ENCODE measurements at regions not wholly inside any gene's neighbourhood (a gene's known extent, or its start where the extent isn't known, plus 50 kb on each side); places are given as distances from the start of the nearest gene placed in this dataset.

DNA sequence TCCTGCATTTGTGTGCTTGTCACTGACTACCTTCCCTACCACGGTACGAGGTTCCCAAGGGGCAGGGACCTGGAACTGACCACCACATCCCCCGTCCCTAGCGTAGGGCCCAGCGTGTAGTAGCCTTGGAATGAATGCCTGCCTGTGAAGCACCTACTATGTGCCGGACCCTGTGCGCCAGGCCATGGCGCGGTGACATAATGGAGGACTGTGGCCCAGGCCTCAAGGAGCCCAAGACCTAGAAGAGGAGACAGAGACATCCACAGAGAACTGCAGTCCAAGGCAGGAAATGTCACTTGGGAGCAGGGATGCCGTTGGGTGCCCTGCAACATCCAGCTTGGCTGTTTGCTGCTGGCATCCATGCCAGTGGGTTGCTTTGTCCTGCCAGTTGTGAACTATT lies 71.9 kb upstream of the SLC6A6 start:
- ATAC-seq (replicated peaks in 6 of 8): no peak
- in situ Hi-C loops (cut with MboI; ENCODE audit: low pct_unique_long_range_greater_than_20kb in 2 of 9, low sequenced_read_pairs in 9 of 9, unreplicated experiment in 9 of 9): no loop called here
- Histone ChIP-seq H3K27ac (no peak overlapping the region), H3K4me1 (replicated peaks in 1 of 2) (peaks cover 0 to 9% of the 10 kb centered on the region in 2 donors), H3K4me3 (no peak overlapping the region)
- 88 to 100% (median 94%) methylated on average over 2 to 6 of the region's 10 CpGs; no CpG with 5 or more reads in 4 of the 10 experiments for WGBS, 10 experiments

- in situ Hi-C loops (cut with MboI; ENCODE audit: low pct_unique_long_range_greater_than_20kb in 2 of 9, low sequenced_read_pairs in 9 of 9, unreplicated experiment in 9 of 9): no loop called here
- ATAC-seq (replicated peaks in 6 of 8): no peak
- peaks cover 0 to 9% of the 10 kb centered on the region in 2 donors for H3K4me1 ChIP-seq (replicated peaks in 1 of 2)
- H3K4me3 ChIP-seq: no peak overlapping the region
- WGBS, 10 experiments: 68 to 100% (median 79%) methylated on average over 2 to 6 of the region's 6 CpGs; no CpG with 5 or more reads in 1 of the 10 experiments
- no peak overlapping the region for H3K27ac ChIP-seq
These were observed 71.2 kb upstream of the SLC6A6 start for GRCh38 chr3:14331251-14331650.

DNA sequence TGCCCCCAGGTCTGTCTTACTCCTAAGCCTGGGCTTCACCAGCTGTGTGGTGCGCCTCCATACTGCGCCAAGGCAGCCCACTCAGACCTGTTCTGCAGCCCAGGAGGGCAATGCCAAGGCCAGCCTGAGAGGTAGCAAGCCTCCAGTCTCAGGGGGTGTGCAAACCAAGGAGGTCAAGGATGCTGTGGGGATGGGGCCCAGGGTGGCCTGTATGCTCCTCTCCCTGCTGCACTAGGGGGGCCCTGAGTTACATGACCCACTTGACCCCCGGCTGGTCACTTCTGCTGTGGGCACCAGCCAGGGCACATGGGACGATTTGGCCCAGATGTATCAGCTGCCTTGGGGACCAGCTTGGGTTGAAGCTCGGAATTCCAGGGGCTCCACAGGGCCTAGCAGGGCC lies 70.0 kb upstream of the SLC6A6 start:
- ATAC-seq (replicated peaks in 6 of 8): no peak
- Histone ChIP-seq H3K4me1 (replicated peaks in 1 of 2) (peaks cover 0 to 9% of the 10 kb centered on the region in 2 donors), H3K27ac (no peak overlapping the region), H3K4me3 (no peak overlapping the region)
- in situ Hi-C loops (cut with MboI; ENCODE audit: low pct_unique_long_range_greater_than_20kb in 2 of 9, low sequenced_read_pairs in 9 of 9, unreplicated experiment in 9 of 9): no loop called here
- WGBS, 10 experiments: 0 to 100% (median 94%) methylated on average over 1 to 4 of the region's 5 CpGs; no CpG with 5 or more reads in 6 of the 10 experiments

- no peak overlapping the region for H3K4me3 ChIP-seq
- in situ Hi-C loops (cut with MboI; ENCODE audit: low pct_unique_long_range_greater_than_20kb in 2 of 9, low sequenced_read_pairs in 9 of 9, unreplicated experiment in 9 of 9): no loop called here
- WGBS, 10 experiments: 0 to 80% (median 40%) methylated on average over 1 of the region's 1 CpG; no CpG with 5 or more reads in 6 of the 10 experiments
- H3K4me1 ChIP-seq (replicated peaks in 1 of 2): peaks cover 0 to 9% of the 10 kb centered on the region in 2 donors
- no peak for ATAC-seq (replicated peaks in 6 of 8)
- H3K27ac ChIP-seq: no peak overlapping the region
These were observed 69.2 kb upstream of the SLC6A6 start for GRCh38 chr3:14333215-14333614.

DNA sequence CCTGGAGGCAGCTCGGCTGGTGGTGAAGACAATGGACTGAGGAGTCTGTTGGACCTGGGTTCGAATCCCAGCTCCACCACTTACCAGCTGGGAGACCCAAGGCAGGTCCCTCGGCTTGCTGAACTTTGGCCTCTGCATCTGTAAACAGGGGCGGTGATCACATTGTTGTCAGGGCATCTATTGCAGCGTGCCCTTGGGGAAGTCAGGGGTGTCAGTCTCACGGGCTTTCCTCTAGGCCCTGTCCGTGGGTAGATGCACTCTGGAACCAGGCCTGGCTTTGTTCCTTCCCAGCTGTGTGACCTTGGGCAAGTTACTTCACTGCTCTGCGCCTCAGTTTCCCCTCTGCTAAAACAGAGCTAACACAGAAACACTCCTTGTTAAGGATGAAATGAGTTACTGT lies 68.8 kb upstream of the SLC6A6 start:
- in situ Hi-C loops (cut with MboI; ENCODE audit: low pct_unique_long_range_greater_than_20kb in 2 of 9, low sequenced_read_pairs in 9 of 9, unreplicated experiment in 9 of 9): no loop called here

GRCh38 chr3:14334136-14334535 lies 68.3 kb upstream of the SLC6A6 start:
- 25 to 100% (median 97%) methylated on average over 1 to 3 of the region's 4 CpGs; no CpG with 5 or more reads in 4 of the 10 experiments for WGBS, 10 experiments
- in situ Hi-C loops (cut with MboI; ENCODE audit: low pct_unique_long_range_greater_than_20kb in 2 of 9, low sequenced_read_pairs in 9 of 9, unreplicated experiment in 9 of 9): no loop called here
- ATAC-seq (replicated peaks in 6 of 8): no peak

More for the DNA sequence above, 68.8 kb upstream of the SLC6A6 start:
- 49 to 100% (median 100%) methylated on average over 1 to 5 of the region's 8 CpGs; no CpG with 5 or more reads in 3 of the 10 experiments for WGBS, 10 experiments
- Histone ChIP-seq H3K4me1 (replicated peaks in 1 of 2) (peaks cover 0 to 9% of the 10 kb centered on the region in 2 donors), H3K27ac (no peak overlapping the region), H3K4me3 (no peak overlapping the region)
- no peak for ATAC-seq (replicated peaks in 6 of 8)

GRCh38 chr3:14334936-14335335 lies 67.5 kb upstream of the SLC6A6 start:
- WGBS, 10 experiments: 16 to 87% (median 52%) methylated on average over 1 to 6 of the region's 7 CpGs; no CpG with 5 or more reads in 2 of the 10 experiments
- in situ Hi-C loops (cut with MboI; ENCODE audit: low pct_unique_long_range_greater_than_20kb in 2 of 9, low sequenced_read_pairs in 9 of 9, unreplicated experiment in 9 of 9): no loop called here
- ATAC-seq (replicated peaks in 6 of 8): peak in 2 of 8 experiments; percentile 53 to 58
- Histone ChIP-seq H3K27ac (peak overlapping the region in 1 of 2 donors; percentile 44), H3K4me3 (no peak overlapping the region), H3K4me1 (replicated peaks in 1 of 2) (peaks cover 0 to 9% of the 10 kb centered on the region in 2 donors)

More at GRCh38 chr3:14334136-14334535, 68.3 kb upstream of the SLC6A6 start:
- Histone ChIP-seq H3K27ac (no peak overlapping the region), H3K4me3 (no peak overlapping the region), H3K4me1 (replicated peaks in 1 of 2) (peaks cover 0 to 9% of the 10 kb centered on the region in 2 donors)

DNA sequence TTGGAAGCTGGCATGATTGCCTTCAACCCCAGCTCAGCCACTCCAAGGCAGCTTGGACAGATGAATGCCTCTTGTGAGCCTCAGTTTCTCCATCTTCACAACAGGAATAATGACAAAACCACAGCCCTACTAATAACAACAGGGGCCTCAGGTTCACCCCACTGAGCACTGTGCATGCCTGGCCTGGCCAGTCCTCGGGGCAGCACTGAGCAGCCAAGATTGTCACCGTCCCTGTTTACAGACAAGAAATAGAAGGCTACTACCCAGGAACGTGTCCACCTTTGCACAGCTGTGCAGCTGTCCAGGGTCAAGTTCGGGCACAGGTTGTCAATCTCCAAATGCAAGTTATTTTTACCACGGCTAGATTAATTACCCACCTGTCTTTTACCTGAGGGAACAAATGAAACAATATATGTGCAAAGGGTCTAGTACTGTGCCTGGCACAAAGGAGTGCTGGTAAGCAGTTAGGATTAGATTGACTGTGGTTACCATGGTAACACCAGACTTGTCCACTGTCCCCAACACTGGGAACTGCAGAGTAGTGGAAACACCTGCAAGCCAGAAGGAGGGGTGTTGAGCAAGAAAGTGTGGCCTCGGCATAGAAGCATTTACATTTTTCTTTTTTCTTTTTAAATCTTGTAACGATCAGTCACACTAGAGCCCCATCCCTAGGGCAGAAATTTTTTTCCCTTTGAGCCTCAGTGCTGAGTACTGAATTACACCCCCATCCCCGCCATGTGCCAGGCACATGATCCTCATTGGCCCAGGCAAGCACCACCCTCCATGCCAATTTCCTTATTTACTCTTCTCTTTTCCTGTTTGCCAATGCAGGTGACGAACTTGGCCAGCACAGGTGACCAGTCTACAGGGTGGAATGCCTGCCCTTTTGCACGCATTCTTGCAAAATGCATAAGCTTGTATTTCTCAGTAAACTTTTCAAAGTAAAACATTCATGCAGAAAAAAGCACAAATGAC lies 66.3 kb upstream of the SLC6A6 start:
- 30 to 94% (median 66%) methylated on average over 2 to 8 of the region's 10 CpGs for WGBS, 10 experiments
- peaks cover 0 to 9% of the 10 kb centered on the region in 2 donors for H3K4me1 ChIP-seq (replicated peaks in 1 of 2)
- no peak overlapping the region for H3K27ac ChIP-seq
- H3K4me3 ChIP-seq: no peak overlapping the region
- in situ Hi-C loops (cut with MboI; ENCODE audit: low pct_unique_long_range_greater_than_20kb in 2 of 9, low sequenced_read_pairs in 9 of 9, unreplicated experiment in 9 of 9): no loop called here
- ATAC-seq (replicated peaks in 6 of 8): peak in 2 of 8 experiments; percentile 22 to 52

GRCh38 chr3:14336749-14337598 lies 65.4 kb upstream of the SLC6A6 start:
- 30 to 91% (median 73%) methylated on average over 2 to 10 of the region's 17 CpGs; no CpG with 5 or more reads in 1 of the 10 experiments for WGBS, 10 experiments
- no peak overlapping the region for H3K4me3 ChIP-seq
- peaks cover 0 to 9% of the 10 kb centered on the region in 2 donors for H3K4me1 ChIP-seq (replicated peaks in 1 of 2)
- no peak overlapping the region for H3K27ac ChIP-seq
- peak in 2 of 8 experiments; percentile 27 to 61 for ATAC-seq (replicated peaks in 6 of 8)
- in situ Hi-C loops (cut with MboI; ENCODE audit: low pct_unique_long_range_greater_than_20kb in 2 of 9, low sequenced_read_pairs in 9 of 9, unreplicated experiment in 9 of 9): no loop called here

- Histone ChIP-seq H3K27ac (no peak overlapping the region), H3K4me1 (replicated peaks in 1 of 2) (peaks cover 0 to 9% of the 10 kb centered on the region in 2 donors), H3K4me3 (no peak overlapping the region)
- ATAC-seq (replicated peaks in 6 of 8): peak in 1 of 8 experiments; percentile 9
- in situ Hi-C loops (cut with MboI; ENCODE audit: low pct_unique_long_range_greater_than_20kb in 2 of 9, low sequenced_read_pairs in 9 of 9, unreplicated experiment in 9 of 9): no loop called here
- WGBS, 10 experiments: 0 to 100% (median 65%) methylated on average over 2 to 4 of the region's 6 CpGs; no CpG with 5 or more reads in 1 of the 10 experiments
These were observed 64.6 kb upstream of the SLC6A6 start for GRCh38 chr3:14337828-14338227.

GRCh38 chr3:14338242-14338641 lies 64.2 kb upstream of the SLC6A6 start:
- Histone ChIP-seq H3K4me1 (replicated peaks in 1 of 2) (peaks cover 0 to 9% of the 10 kb centered on the region in 2 donors), H3K4me3 (no peak overlapping the region), H3K27ac (no peak overlapping the region)
- 8 to 83% (median 48%) methylated on average over 1 to 4 of the region's 4 CpGs for WGBS, 10 experiments
- no peak for ATAC-seq (replicated peaks in 6 of 8)
- in situ Hi-C loops (cut with MboI; ENCODE audit: low pct_unique_long_range_greater_than_20kb in 2 of 9, low sequenced_read_pairs in 9 of 9, unreplicated experiment in 9 of 9): no loop called here

DNA sequence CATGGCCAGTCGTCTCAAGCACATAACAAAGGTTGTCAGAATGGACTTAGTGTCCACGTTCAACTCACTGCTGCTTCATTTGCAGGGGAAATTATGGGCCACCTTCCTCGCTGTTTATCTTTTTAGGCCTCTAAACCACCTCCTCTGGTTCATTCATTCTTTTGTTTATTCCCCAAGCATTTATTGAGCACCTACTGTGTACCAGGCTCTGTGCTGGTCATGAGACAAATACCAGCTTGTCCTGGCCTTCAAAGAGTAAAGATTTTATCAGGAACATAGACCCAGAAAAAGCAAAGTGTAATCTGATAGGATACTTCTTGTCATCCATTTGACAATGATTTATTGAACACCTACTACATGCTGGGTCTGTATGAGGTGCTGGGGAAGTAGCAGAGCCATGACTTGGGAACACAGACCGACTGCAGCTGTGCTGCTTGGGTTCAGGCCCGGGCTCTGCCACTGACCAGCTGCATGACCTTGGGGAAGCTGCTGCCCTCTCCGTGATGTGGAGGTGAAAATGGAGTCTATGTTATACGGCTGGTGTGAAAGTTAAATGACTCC lies 63.4 kb upstream of the SLC6A6 start:
- WGBS, 10 experiments: 44 to 100% (median 80%) methylated on average over 2 to 5 of the region's 7 CpGs; no CpG with 5 or more reads in 1 of the 10 experiments
- Histone ChIP-seq H3K4me3 (no peak overlapping the region), H3K27ac (no peak overlapping the region), H3K4me1 (replicated peaks in 1 of 2) (peaks cover 2 to 9% of the 10 kb centered on the region in 2 donors)
- no peak for ATAC-seq (replicated peaks in 6 of 8)
- in situ Hi-C loops (cut with MboI; ENCODE audit: low pct_unique_long_range_greater_than_20kb in 2 of 9, low sequenced_read_pairs in 9 of 9, unreplicated experiment in 9 of 9): no loop called here

Measured in motor neuron (in vitro differentiated cells).